Kidney (tissue), 13 donors: ENCODE measurements at regions not wholly inside any gene's neighbourhood (a gene's known extent, or its start where the extent isn't known, plus 50 kb on each side); places are given as distances from the start of the nearest gene placed in this dataset.
"Not testable (repeated sequence)": the region's sequence is repeated elsewhere in the genome, so short reads cannot be mapped to it uniquely, and the experiment has no call there.

Source experiments
- DNase-seq, 5 donors: peaks; one replicate each; pipeline ENCODE4 v3.0.0-alpha.2; 2013 to 2020
- FAIRE-seq: peaks from 2 replicates; lab custom pipeline; 2012; peaks lifted over from hg19 to GRCh38; lab: Jason Lieb, UNC
- H3K27ac ChIP-seq, 2 donors: one replicate each; pipeline ENCODE4 v1.7.0; 2013; ENCODE audit warnings: low read depth in 2 of 2, low read length in 2 of 2, inconsistent platforms in 1 of 2
- H3K27me3 ChIP-seq: one replicate; pipeline ENCODE4 v1.7.1; 2013; ENCODE audit warnings: low read length, inconsistent platforms; ENCODE audit not compliant: control insufficient read depth, insufficient read depth
- H3K36me3 ChIP-seq, 3 donors: one replicate each; pipeline versions ENCODE4 v1.7.0 to v1.7.1; 2013; ENCODE audit warnings: low read length in 3 of 3, control low read depth in 1 of 3, inconsistent platforms in 1 of 3; ENCODE audit not compliant: insufficient read depth in 3 of 3, control insufficient read depth in 2 of 3
- H3K4me1 ChIP-seq, 3 donors: one replicate each; pipeline versions ENCODE4 v1.7.0 to v1.7.1; 2013; ENCODE audit warnings: low read length in 3 of 3, inconsistent platforms in 1 of 3, low read depth in 1 of 3; ENCODE audit not compliant: control insufficient read depth in 2 of 3, insufficient read depth in 2 of 3
- H3K4me3 ChIP-seq, 3 donors: one replicate each; pipeline versions ENCODE4 v1.7.0 to v1.8.1; 2013; ENCODE audit warnings: low read length in 3 of 3, control low read depth in 1 of 3, inconsistent platforms in 1 of 3
- H3K9ac ChIP-seq, 3 donors: one replicate each; pipeline versions ENCODE4 v1.7.0 to v1.7.1; 2013; ENCODE audit warnings: low read length in 3 of 3, control low read depth in 1 of 3, inconsistent platforms in 1 of 3
- H3K9me3 ChIP-seq, 3 donors: one replicate each; pipeline versions ENCODE4 v1.7.0 to v1.7.1; 2013; ENCODE audit warnings: low read length in 3 of 3, control low read depth in 1 of 3, inconsistent platforms in 1 of 3; ENCODE audit not compliant: control insufficient read depth in 2 of 3, insufficient read depth in 1 of 3
- CTCF ChIP-seq: IDR thresholded peaks from 3 replicates; pipeline ENCODE4 v1.5.1; 2012; ENCODE audit warnings: mild to moderate bottlenecking, moderate library complexity, borderline replicate concordance; ENCODE audit not compliant: insufficient read depth; ENCODE audit errors: extremely low read depth
- intact Hi-C: fragments of 100-400 bp; cut with DNase I; formaldehyde crosslinking; loops from one replicate; pipeline ENCODE4 v1.11.1; 2022
- donor health status: control.
- donor health status: control.
- donor health status: control.
- donor health status: control.
- donor health status: control.
- donor health status: DM: yes; HTN: yes; CAD: no.
- donor health status: Normal renal cell carcinoma (clear cell type).

DNA sequence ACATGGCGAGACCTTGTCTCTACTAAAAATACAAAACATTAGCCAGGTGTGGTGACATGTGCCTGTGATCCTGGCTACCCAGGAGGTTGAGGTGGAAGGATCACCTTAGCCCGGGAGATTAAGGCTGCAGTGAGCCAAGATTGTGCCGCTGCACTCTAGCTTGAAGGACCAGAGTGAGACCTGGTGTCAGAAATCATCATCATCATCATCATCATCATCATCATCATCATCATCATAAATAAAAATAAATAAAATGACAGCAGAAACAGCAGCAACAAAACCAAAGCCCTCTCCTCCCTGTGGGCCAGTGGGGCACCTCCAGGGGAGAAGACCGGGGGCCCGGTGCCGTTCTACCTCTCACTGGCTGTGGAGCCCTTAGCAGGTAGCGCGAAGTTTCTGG lies 281.9 kb upstream of the CRY1 start:
- DNase-seq: no peak
- Histone ChIP-seq H3K27me3 (no peaks in the 10 kb centered on the region), H3K36me3 (no peaks in the 10 kb centered on the region), H3K27ac (no peak overlapping the region), H3K4me1 (no peaks in the 10 kb centered on the region), H3K9me3 (no peaks in the 10 kb centered on the region), H3K9ac (no peak overlapping the region), H3K4me3 (no peak overlapping the region)
- intact Hi-C loops: no loop called here
- no peak for TF ChIP-seq CTCF
- FAIRE-seq: no peak

DNA sequence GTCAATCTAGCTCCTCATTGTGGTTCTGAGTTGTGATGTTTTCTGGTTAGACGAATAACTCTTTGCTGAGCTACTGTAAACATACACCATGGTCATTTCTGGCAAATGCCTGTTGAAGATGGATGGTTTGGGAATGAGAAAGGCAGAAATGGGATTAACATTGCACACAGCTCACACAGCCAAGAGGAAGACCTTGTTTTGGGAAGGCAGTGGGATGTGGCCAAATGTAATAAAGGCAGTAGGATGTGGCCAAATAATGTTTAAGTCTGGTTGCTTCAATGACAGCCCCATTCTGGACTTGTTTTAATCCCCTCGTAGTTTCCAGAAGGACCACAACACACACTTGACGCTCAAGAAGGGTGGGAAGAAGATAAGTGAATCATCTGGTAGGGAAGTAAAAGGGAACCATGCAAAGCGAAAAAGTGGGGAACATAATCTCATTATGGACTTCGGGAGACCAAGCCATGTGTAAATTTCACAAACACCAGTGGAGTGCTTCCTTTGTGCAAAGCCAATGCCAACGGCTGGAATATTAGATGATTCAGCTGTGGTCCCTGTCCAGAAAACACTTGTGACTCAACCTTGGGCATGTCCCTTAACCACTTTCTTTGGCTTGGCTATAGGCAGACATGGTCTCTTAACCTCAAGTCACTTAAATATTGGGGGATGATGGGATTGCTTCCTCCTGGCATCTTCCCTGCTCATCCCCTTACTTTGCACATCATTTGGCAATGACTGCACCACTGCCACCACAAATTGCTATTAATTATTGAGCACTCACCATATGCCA lies 284.4 kb upstream of the CRY1 start:
- FAIRE-seq: no peak
- Histone ChIP-seq H3K4me1 (no peaks in the 10 kb centered on the region), H3K9me3 (no peaks in the 10 kb centered on the region), H3K9ac (no peak overlapping the region), H3K27ac (no peak overlapping the region), H3K27me3 (no peaks in the 10 kb centered on the region), H3K4me3 (no peak overlapping the region), H3K36me3 (no peaks in the 10 kb centered on the region)
- DNase-seq: no peak
- intact Hi-C loops: no loop called here
- TF ChIP-seq CTCF: no peak

DNA sequence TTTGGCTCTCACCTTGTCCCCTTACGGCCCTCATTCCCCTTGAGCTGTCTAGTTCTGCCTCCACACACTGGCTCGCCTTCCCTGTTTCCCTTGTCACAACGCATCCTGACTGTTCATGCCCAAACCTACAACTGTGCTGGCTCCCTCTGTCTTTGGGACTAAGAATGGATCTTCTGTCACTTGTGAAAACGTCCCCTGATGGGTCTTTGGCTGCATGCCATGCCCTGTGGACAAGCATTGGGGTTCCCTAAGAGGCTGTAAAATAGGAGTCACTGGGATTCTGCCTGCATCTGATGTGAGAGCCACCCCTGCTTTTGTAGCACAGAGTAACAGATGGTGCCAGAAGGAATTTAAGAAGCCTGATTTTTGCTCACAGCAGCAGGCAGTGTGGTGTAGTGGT lies 285.3 kb upstream of the CRY1 start:
- no peak for FAIRE-seq
- no peak overlapping the region for H3K9ac ChIP-seq
- no peak overlapping the region for H3K27ac ChIP-seq

GRCh38 chr12:107379142-107379851 lies 285.9 kb upstream of the CRY1 start:
- H3K36me3 ChIP-seq, H3K4me3 ChIP-seq, H3K4me1 ChIP-seq, H3K9me3 ChIP-seq, H3K27ac ChIP-seq, H3K9ac ChIP-seq, H3K27me3 ChIP-seq, intact Hi-C loops, DNase-seq, FAIRE-seq: not testable (repeated sequence)

More for the DNA sequence above, 285.3 kb upstream of the CRY1 start:
- H3K9me3 ChIP-seq: no peaks in the 10 kb centered on the region
- no peaks in the 10 kb centered on the region for H3K27me3 ChIP-seq
- no peak for DNase-seq
- no peaks in the 10 kb centered on the region for H3K4me1 ChIP-seq
- intact Hi-C loops: no loop called here
- H3K36me3 ChIP-seq: no peaks in the 10 kb centered on the region
- H3K4me3 ChIP-seq: no peak overlapping the region
- no peak for TF ChIP-seq CTCF
